H1 (cell line): ENCODE measurements at regions not wholly inside any gene's neighbourhood (a gene's known extent, or its start where the extent isn't known, plus 50 kb on each side); places are given as distances from the start of the nearest gene placed in this dataset.

ENCODE experiments used
- CBX8 ChIP-seq: fragments of 300-800, 300-1000 bp; sonication (generic); IDR thresholded peaks from 2 replicates; pipeline ENCODE4 v1.7.1; 2016; ENCODE audit warnings: low read depth, low read length, borderline replicate concordance
- CEBPB ChIP-seq: IDR thresholded peaks from 2 replicates; pipeline ENCODE4 v1.6.1; 2012; ENCODE audit warnings: low read depth, low read length
- CHD2 ChIP-seq: IDR thresholded peaks from 2 replicates; pipeline ENCODE4 v1.6.1; 2012; ENCODE audit warnings: low read length, improper control_type of control experiment
- CREB1 ChIP-seq: IDR thresholded peaks from 2 replicates; pipeline ENCODE4 v1.6.1; 2012; ENCODE audit warnings: inconsistent platforms
- CTCF ChIP-seq, 3 experiments: IDR thresholded peaks; 1 replicate in 2 of 3; 2 replicates in 1 of 3; pipeline versions ENCODE4 v1.5.1 to v1.6.1; 2011; ENCODE audit warnings: low read length in 3 of 3, mild to moderate bottlenecking in 3 of 3, inconsistent platforms in 2 of 3, low read depth in 1 of 3, moderate library complexity in 1 of 3; ENCODE audit not compliant: insufficient read depth in 1 of 3; ENCODE audit errors: control extremely low read depth in 1 of 3
- GABPA ChIP-seq: IDR thresholded peaks from 2 replicates; pipeline ENCODE4 v1.6.1; 2011; ENCODE audit warnings: mild to moderate bottlenecking, low read length, moderate library complexity, borderline replicate concordance; ENCODE audit not compliant: insufficient read depth
- JUND ChIP-seq: IDR thresholded peaks from 2 replicates; pipeline ENCODE4 v1.6.1; 2011; ENCODE audit warnings: mild to moderate bottlenecking, improper control_type of control experiment, low read length
- POLR2A ChIP-seq, 2 experiments: IDR thresholded peaks; 1 replicate in 1 of 2; 2 replicates in 1 of 2; pipeline ENCODE4 v1.6.1; 2011; ENCODE audit warnings: low read depth in 2 of 2, low read length in 2 of 2, mild to moderate bottlenecking in 2 of 2; ENCODE audit errors: control extremely low read depth in 1 of 2
- RAD21 ChIP-seq, 2 experiments: IDR thresholded peaks in 1 of 2; conservative IDR thresholded peaks in 1 of 2; 2 replicates each; pipeline ENCODE4 v1.6.1; 2011; ENCODE audit warnings: low read depth in 2 of 2, low read length in 2 of 2, improper control_type of control experiment in 1 of 2, inconsistent platforms in 1 of 2, mild to moderate bottlenecking in 1 of 2, moderate library complexity in 1 of 2
- SIRT6 ChIP-seq: IDR thresholded peaks from one replicate; pipeline ENCODE4 v1.7.1; 2012; ENCODE audit warnings: low read length, inconsistent platforms
- YY1 ChIP-seq: IDR thresholded peaks from 2 replicates; pipeline ENCODE4 v1.6.1; 2011; ENCODE audit warnings: low read depth, mild to moderate bottlenecking, low read length
- TF ChIP-seq, protein P1 (sequence below): IDR thresholded peaks from 2 replicates; pipeline ENCODE4 v1.6.1; 2012; ENCODE audit warnings: inconsistent platforms

GRCh38 chr16:62549875-62550274 is 513.6 kb upstream of the CDH8 start:
- TF ChIP-seq CTCF (IDR thresholded peaks at IDR 0.05; ENCODE audit: control extremely low read depth in 1 of 3, insufficient read depth in 1 of 3, low read depth in 1 of 3, low read length in 3 of 3) (no peak), RAD21 (IDR thresholded peaks at IDR 0.05 in 1 of 2, conservative IDR thresholded peaks at IDR 0.05 in 1 of 2; ENCODE audit: low read depth in 2 of 2, low read length in 2 of 2) (no peak), GABPA (no peak), CREB1 (no peak), YY1 (no peak), CBX8 (no peak), JUND (no peak), CEBPB (no peak), POLR2A (IDR thresholded peaks at IDR 0.05; ENCODE audit: control extremely low read depth in 1 of 2, low read depth in 2 of 2, low read length in 2 of 2) (no peak), CHD2 (no peak), SIRT6 (no peak)
- TF ChIP-seq, protein P1, sequence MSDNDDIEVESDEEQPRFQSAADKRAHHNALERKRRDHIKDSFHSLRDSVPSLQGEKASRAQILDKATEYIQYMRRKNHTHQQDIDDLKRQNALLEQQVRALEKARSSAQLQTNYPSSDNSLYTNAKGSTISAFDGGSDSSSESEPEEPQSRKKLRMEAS, result no peak
